CD1c-positive myeloid dendritic cell (primary cell): ENCODE measurements at regions not wholly inside any gene's neighbourhood (a gene's known extent, or its start where the extent isn't known, plus 50 kb on each side); places are given as distances from the start of the nearest gene placed in this dataset.

Experiments
- DNase-seq: peaks from one replicate; pipeline ENCODE4 v3.0.0-alpha.2; 2016; ENCODE audit errors: extremely low spot score

DNA sequence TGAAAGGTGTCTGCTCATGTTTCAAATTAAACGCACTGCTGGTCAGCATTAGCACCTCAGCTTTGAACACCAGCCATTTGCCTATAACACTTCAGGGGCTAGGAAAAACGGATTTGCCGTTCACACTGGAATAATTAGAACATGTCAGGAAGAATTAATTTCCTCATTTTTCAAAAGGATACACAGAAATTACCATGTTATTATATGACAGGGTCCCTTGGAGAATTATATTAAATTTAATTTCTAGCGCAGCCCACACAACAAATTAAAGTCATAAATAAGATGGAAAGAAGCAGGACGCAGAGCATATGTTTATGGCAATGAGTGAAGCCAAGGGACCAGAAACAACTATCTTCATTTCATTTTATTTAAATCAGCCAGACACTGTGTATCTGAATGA, 83.8 kb upstream of the SOX6 start:
- DNase-seq = no peak

DNA sequence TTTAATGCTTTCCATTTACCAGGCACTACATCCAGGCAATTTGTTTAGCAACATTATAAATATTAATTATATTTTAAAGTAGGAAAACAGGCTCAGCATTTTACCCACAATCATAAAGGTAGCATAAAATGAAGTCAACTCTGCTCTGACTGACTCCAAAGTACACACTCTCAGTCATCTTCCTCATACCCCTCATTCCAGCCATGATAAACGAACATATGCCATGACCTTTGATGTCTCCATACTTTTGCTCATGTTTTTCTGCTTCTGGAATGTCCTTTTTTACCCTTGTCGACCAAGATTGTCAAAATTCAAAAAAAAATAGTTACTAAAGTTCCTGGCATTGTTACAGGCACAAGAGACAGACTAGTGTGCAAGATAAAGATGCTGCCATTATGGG, 77.7 kb upstream of the SOX6 start:
- no peak for DNase-seq

DNA sequence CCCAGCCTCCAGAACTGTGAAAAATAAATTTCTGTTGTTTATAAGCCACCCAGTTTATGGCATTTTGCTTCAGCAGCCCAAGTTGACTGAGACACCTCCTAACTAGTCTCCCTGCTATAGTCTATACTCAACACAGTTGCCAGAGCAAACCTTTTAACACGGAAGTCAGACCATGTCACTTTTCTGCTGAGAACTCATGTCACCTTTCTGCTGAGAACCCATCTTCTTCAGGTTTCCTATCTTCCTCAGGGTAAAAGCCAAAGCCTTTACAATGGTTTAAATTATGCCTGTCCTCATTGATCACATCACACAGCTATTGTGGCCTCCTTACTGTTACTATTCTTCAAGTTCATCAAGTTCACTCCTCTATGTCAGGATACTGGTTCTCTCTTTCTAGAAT, 74.3 kb upstream of the SOX6 start:
- DNase-seq = no peak

DNA sequence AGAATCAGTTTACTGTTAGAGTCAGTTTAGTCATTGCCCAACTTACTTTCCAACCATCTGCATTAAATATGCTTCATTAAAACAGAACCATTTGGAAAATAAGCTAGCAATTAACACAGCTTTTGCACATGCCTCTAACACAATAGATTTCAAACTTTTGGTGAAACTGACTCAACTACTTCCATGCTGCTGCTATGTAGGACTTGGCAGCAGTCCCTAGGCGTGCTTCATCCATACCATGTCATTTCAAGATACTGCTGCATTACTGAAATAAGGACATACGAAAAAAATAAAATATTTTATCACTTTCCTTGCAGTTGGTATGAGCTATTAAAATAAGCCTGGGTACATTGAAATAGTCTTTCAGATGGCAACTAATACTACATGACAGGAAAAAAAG, 65.5 kb upstream of the SOX6 start:
- no peak for DNase-seq

DNA sequence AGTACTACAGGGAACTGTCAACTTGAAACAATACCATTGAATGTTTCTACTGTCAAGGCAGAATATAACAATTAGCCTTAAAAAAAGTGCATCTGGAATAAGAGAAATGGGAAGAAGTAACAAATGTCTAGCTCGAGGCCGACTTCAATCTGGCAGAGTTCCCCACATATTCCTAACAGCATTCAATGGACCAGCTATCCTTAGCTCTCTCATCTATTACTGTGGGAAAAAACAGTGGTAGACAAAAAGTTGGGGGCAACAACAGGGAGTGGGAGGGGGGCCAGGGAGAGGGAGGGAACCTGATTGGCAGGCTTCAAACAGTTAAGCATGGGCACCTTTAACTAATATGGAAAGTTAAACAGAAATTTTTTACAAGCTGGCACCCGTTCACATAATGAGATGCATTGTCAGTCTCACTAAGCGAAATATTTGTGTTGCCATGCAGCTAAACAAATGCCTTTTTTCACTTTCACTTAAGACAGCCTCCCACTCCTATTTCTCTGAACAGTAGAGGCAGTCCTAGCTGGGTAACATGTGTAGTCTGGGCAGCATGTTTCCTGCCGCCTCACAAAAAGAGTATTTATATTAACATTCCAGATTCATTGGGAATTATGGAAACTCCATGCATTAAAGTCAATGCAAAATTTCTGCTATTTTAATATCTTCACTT, 62.2 kb upstream of the SOX6 start:
- no peak for DNase-seq

DNA sequence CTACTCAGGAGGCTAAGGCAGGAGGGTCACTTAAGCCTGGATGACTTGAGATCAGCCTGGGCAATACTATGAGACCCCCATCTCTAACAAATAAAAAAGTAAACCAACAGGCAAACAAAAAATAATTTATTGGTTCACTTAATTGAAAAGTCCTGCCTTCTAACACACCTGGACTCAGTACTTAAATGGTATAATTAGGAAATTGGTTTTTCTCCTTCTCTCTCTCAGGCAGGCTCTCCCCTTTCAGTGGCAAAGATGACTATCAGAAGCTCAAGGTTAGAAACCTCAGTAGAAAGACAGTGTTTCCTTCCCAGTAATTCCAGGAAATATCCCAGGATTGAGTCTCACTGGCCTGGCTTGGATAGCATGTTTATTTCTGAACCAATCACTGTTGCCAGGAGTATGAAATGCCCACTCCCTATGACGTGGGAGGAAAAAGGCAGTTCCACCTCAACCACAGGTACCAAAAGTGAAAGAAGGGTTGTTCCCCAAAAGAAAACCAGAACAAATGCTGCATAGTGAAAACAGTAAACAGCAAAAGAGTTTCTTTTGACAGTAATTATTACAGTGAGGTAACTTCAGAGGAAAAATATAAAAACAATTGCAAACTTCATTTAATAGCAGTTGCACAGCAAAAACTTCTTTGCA, 56.3 kb upstream of the SOX6 start:
- DNase-seq = no peak

GRCh38 chr11:16410479-16410878, 54.1 kb upstream of the SOX6 start:
- no peak for DNase-seq

DNA sequence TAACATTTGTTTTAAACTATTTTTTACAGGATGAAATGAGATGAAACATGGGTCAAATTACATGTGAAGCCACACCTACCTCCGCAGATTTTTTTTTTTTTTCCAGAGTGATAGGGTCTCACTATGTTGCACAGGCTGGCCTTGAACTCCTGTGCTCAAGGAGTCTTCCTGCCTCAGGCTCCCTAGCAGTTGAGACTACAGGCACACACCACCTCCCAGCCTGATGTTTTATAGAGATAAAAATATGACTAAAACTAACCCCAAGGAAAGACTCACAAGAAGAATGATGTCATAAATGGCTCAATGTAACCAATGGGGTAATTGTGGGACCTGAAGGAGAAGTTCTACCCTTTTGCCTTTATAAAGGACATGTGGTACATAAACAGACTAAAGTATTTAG, 52.3 kb upstream of the SOX6 start:
- no peak for DNase-seq

- no peak for DNase-seq
Observed at GRCh38 chr11:16406226-16406625, 49.9 kb upstream of the SOX6 start.
